Body of pancreas (tissue), 4 donors: ENCODE measurements at regions not wholly inside any gene's neighbourhood (a gene's known extent, or its start where the extent isn't known, plus 50 kb on each side); places are given as distances from the start of the nearest gene placed in this dataset.

Experiments used
- POLR2A ChIP-seq, 3 donors: fragments of 450-650 bp; IDR thresholded peaks; one replicate each; pipeline ENCODE4 v1.6.1; 2016; ENCODE audit warnings: antibody characterized with exemption in 3 of 3, mild to moderate bottlenecking in 2 of 3
- TF ChIP-seq, protein P1 (sequence below), 7 experiments: fragments of 450-650 bp in 4 of 7; fragments of 200-600 bp in 3 of 7; sonication (generic) in 3 of 7; IDR thresholded peaks; one replicate each; pipeline ENCODE4 v1.5.1; 2016 to 2019; ENCODE audit warnings: antibody characterized with exemption in 7 of 7

DNA sequence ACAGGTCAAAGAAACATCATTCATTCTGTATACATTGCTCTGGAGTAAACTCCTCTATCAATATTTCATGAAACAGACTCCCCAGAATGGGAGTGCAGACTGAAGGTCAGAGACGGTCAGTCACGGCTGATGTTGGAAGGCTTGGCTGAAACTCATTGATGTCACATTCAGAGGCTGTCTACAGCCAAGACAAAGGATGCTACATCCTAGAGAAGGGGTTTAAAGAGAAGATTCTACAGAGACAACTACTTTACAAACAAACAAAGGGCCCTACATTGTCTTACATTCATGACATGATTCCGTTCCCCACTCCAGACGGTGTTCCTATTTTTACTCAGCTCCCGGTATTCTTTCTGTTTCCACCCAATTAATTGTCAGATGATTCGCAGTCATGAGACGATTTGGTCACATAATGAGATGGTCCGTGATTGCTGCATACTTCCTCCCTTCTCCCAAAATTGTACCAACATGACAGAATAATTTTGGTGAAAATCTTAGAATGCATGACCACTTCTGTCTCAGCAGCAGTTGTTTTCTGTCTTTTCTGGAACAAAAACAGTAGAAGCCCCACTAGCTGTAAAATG lies 73.8 kb upstream of the VAV3 start:
- TF ChIP-seq, protein P1, sequence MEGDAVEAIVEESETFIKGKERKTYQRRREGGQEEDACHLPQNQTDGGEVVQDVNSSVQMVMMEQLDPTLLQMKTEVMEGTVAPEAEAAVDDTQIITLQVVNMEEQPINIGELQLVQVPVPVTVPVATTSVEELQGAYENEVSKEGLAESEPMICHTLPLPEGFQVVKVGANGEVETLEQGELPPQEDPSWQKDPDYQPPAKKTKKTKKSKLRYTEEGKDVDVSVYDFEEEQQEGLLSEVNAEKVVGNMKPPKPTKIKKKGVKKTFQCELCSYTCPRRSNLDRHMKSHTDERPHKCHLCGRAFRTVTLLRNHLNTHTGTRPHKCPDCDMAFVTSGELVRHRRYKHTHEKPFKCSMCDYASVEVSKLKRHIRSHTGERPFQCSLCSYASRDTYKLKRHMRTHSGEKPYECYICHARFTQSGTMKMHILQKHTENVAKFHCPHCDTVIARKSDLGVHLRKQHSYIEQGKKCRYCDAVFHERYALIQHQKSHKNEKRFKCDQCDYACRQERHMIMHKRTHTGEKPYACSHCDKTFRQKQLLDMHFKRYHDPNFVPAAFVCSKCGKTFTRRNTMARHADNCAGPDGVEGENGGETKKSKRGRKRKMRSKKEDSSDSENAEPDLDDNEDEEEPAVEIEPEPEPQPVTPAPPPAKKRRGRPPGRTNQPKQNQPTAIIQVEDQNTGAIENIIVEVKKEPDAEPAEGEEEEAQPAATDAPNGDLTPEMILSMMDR (IDR thresholded peaks at IDR 0.05): no peak
- no peak for TF ChIP-seq POLR2A (IDR thresholded peaks at IDR 0.05)
